Panc1 (cell line): ENCODE measurements at regions not wholly inside any gene's neighbourhood (a gene's known extent, or its start where the extent isn't known, plus 50 kb on each side); places are given as distances from the start of the nearest gene placed in this dataset.

ENCODE experiments used
- POLR2AphosphoS5 ChIP-seq: IDR thresholded peaks from 2 replicates; pipeline ENCODE4 v1.6.1; 2012; ENCODE audit warnings: mild to moderate bottlenecking, low read depth, low read length, moderate library complexity
- SIN3A ChIP-seq: IDR thresholded peaks from 2 replicates; pipeline ENCODE4 v1.6.1; 2012; ENCODE audit warnings: low read depth, mild to moderate bottlenecking, low read length, moderate library complexity, borderline replicate concordance; ENCODE audit not compliant: insufficient read depth
- TCF7L2 ChIP-seq: IDR thresholded peaks from 2 replicates; pipeline ENCODE4 v1.6.1; 2011; ENCODE audit warnings: mild to moderate bottlenecking, low read depth, low read length, inconsistent platforms
- TF ChIP-seq, protein P1 (sequence below): fragments of 450-650 bp; IDR thresholded peaks from 2 replicates; pipeline ENCODE4 v1.5.1; 2017; ENCODE audit warnings: mild to moderate bottlenecking
- TF ChIP-seq, protein P2 (sequence below), 2 experiments: IDR thresholded peaks; 2 replicates each; pipeline ENCODE4 v1.6.1; 2011 to 2012; ENCODE audit warnings: low read depth in 2 of 2, control low read depth in 1 of 2, low read length in 1 of 2, mild to moderate bottlenecking in 1 of 2, moderate library complexity in 1 of 2; ENCODE audit not compliant: insufficient read depth in 1 of 2

DNA sequence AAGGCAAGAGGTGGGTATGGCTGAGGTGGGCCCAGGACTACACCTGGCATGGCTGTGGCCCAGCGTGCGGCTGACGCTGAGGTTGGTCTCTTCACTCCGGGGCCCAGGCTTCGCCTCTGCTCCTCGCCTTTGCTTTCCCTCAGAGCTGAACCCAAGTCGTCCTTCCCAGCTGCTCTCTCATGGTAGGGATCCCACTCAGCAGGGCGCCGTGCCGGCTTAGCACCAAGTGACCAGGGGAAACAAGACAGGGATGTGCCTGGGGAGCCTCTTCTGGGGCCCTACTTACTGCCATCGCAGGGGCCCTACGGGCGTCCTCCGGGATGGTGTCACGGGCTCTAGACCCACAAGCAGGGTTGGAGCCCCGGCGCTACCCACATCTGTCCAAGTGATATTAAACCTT is 138.1 kb upstream of the ALKAL2 start:
- TF ChIP-seq, protein P1, sequence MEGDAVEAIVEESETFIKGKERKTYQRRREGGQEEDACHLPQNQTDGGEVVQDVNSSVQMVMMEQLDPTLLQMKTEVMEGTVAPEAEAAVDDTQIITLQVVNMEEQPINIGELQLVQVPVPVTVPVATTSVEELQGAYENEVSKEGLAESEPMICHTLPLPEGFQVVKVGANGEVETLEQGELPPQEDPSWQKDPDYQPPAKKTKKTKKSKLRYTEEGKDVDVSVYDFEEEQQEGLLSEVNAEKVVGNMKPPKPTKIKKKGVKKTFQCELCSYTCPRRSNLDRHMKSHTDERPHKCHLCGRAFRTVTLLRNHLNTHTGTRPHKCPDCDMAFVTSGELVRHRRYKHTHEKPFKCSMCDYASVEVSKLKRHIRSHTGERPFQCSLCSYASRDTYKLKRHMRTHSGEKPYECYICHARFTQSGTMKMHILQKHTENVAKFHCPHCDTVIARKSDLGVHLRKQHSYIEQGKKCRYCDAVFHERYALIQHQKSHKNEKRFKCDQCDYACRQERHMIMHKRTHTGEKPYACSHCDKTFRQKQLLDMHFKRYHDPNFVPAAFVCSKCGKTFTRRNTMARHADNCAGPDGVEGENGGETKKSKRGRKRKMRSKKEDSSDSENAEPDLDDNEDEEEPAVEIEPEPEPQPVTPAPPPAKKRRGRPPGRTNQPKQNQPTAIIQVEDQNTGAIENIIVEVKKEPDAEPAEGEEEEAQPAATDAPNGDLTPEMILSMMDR: no peak
- no peak for TF ChIP-seq POLR2AphosphoS5
- TF ChIP-seq, protein P2, sequence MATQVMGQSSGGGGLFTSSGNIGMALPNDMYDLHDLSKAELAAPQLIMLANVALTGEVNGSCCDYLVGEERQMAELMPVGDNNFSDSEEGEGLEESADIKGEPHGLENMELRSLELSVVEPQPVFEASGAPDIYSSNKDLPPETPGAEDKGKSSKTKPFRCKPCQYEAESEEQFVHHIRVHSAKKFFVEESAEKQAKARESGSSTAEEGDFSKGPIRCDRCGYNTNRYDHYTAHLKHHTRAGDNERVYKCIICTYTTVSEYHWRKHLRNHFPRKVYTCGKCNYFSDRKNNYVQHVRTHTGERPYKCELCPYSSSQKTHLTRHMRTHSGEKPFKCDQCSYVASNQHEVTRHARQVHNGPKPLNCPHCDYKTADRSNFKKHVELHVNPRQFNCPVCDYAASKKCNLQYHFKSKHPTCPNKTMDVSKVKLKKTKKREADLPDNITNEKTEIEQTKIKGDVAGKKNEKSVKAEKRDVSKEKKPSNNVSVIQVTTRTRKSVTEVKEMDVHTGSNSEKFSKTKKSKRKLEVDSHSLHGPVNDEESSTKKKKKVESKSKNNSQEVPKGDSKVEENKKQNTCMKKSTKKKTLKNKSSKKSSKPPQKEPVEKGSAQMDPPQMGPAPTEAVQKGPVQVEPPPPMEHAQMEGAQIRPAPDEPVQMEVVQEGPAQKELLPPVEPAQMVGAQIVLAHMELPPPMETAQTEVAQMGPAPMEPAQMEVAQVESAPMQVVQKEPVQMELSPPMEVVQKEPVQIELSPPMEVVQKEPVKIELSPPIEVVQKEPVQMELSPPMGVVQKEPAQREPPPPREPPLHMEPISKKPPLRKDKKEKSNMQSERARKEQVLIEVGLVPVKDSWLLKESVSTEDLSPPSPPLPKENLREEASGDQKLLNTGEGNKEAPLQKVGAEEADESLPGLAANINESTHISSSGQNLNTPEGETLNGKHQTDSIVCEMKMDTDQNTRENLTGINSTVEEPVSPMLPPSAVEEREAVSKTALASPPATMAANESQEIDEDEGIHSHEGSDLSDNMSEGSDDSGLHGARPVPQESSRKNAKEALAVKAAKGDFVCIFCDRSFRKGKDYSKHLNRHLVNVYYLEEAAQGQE (IDR thresholded peaks at IDR 0.05; ENCODE audit: insufficient read depth in 1 of 2, low read depth in 2 of 2, low read length in 1 of 2): no peak
- TF ChIP-seq TCF7L2: no peak
- TF ChIP-seq SIN3A: no peak
